ENCODE measurements at regions not wholly inside any gene's neighbourhood (a gene's known extent, or its start where the extent isn't known, plus 50 kb on each side); places are given as distances from the start of the nearest gene placed in this dataset.

GRCh38 chr2:109719871-109720270 lies 74.2 kb upstream of the RGPD5 start:
- TF ChIP-seq, protein P1, sequence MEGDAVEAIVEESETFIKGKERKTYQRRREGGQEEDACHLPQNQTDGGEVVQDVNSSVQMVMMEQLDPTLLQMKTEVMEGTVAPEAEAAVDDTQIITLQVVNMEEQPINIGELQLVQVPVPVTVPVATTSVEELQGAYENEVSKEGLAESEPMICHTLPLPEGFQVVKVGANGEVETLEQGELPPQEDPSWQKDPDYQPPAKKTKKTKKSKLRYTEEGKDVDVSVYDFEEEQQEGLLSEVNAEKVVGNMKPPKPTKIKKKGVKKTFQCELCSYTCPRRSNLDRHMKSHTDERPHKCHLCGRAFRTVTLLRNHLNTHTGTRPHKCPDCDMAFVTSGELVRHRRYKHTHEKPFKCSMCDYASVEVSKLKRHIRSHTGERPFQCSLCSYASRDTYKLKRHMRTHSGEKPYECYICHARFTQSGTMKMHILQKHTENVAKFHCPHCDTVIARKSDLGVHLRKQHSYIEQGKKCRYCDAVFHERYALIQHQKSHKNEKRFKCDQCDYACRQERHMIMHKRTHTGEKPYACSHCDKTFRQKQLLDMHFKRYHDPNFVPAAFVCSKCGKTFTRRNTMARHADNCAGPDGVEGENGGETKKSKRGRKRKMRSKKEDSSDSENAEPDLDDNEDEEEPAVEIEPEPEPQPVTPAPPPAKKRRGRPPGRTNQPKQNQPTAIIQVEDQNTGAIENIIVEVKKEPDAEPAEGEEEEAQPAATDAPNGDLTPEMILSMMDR (IDR thresholded peaks at IDR 0.05), result no peak
- no peak for TF ChIP-seq POLR2A (IDR thresholded peaks at IDR 0.05)

All from lower leg skin (tissue), 3 donors.